D341Med (cell line): ENCODE measurements at regions not wholly inside any gene's neighbourhood (a gene's known extent, or its start where the extent isn't known, plus 50 kb on each side); places are given as distances from the start of the nearest gene placed in this dataset.

Source experiments
- DNase-seq: peaks from one replicate; pipeline ENCODE4 v3.0.0; 2012; ENCODE audit warnings: low spot score

GRCh38 chr1:237981223-237981622 lies 90.5 kb upstream of the ZP4 start:
- no peak for DNase-seq

GRCh38 chr1:237976331-237976730 lies 85.6 kb upstream of the ZP4 start:
- no peak for DNase-seq

- DNase-seq, result no peak
Observed at GRCh38 chr1:237975903-237976302, 85.2 kb upstream of the ZP4 start.

- no peak for DNase-seq
Observed at GRCh38 chr1:237975376-237975775, 84.7 kb upstream of the ZP4 start.

GRCh38 chr1:237972186-237972585 lies 81.5 kb upstream of the ZP4 start:
- no peak for DNase-seq

- DNase-seq, result no peak
Observed at GRCh38 chr1:237962985-237963384, 72.3 kb upstream of the ZP4 start.

- no peak for DNase-seq
Observed at GRCh38 chr1:237961754-237962153, 71.0 kb upstream of the ZP4 start.

GRCh38 chr1:237959838-237960237 lies 69.1 kb upstream of the ZP4 start:
- no peak for DNase-seq

- no peak for DNase-seq
Observed at GRCh38 chr1:237953238-237953637, 62.5 kb upstream of the ZP4 start.
